HCT116 (cell line): ENCODE measurements at regions not wholly inside any gene's neighbourhood (a gene's known extent, or its start where the extent isn't known, plus 50 kb on each side); places are given as distances from the start of the nearest gene placed in this dataset.

Source experiments
- ATAC-seq: fragments of 200-7000 bp; cut with Tn5 transposase; 2 replicates; pipeline ENCODE4 v1.9.1; 2020; ENCODE audit warnings: mild to moderate bottlenecking, moderate library complexity
- BruUV-seq: library from RNA; stranded (reverse); fragments of 400-500 nt; replicated peaks from 2 replicates; lab custom pipeline; 2021; lab: Mats Ljungman, UMichigan
- CTCF ChIA-PET: fragments of 300-600 bp; sonication (Branson Sonifier 250); formaldehyde crosslinking; loops from one replicate; lab custom pipeline; 2021; ENCODE audit warnings: antibody characterized with exemption; lab: Charles Lee
- POLR2A ChIA-PET: fragments of 300-600, 350-600 bp; sonication (Branson Sonifier 250); formaldehyde crosslinking; loops from one replicate; lab custom pipeline; 2021; ENCODE audit warnings: antibody characterized with exemption; lab: Charles Lee
- RAD21 ChIA-PET, 2 experiments: fragments of 300-600 bp; sonication (Branson Sonifier 250); formaldehyde crosslinking; loops; one replicate each; lab custom pipeline; 2023; ENCODE audit warnings: low total read pairs in 2 of 2; ENCODE audit not compliant: uncharacterized antibody in 2 of 2, unreplicated experiment in 2 of 2, low non-redundant PET in 1 of 2; lab: Charles Lee
- DNase-seq: peaks from one replicate; pipeline ENCODE4 v3.0.0-alpha.2; 2010; ENCODE audit warnings: low read depth, low spot score
- H2AFZ ChIP-seq: fragments of 200-600 bp; shearing (Covaris generic), sonication (generic); 2 replicates; pipeline ENCODE4 v1.6.1; 2017; ENCODE audit warnings: low read depth, mixed run types, mixed read lengths, antibody characterized with exemption, low read length; ENCODE audit not compliant: poor library complexity, severe bottlenecking
- H3K27ac ChIP-seq: 2 replicates; pipeline ENCODE4 v1.5.1; 2012; ENCODE audit warnings: low read depth, low read length
- H3K27me3 ChIP-seq: fragments of 200-600 bp; sonication (generic); 2 replicates; pipeline ENCODE4 v1.6.1; 2016; ENCODE audit warnings: mixed run types, low read length, mixed read lengths; ENCODE audit not compliant: insufficient read depth
- H3K36me3 ChIP-seq, 2 experiments: fragments of 200-500 bp in 1 of 2; fragments of 200-600 bp in 1 of 2; sonication (Bioruptor generic) in 1 of 2; sonication (generic) in 1 of 2; 2 replicates each; pipeline versions ENCODE4 v1.5.1 to v1.6.1; 2014 to 2016; ENCODE audit warnings: low read length in 2 of 2, inconsistent platforms in 1 of 2, mixed read lengths in 1 of 2, mixed run types in 1 of 2; ENCODE audit not compliant: insufficient read depth in 2 of 2, control insufficient read depth in 1 of 2
- H3K4me1 ChIP-seq, 2 experiments: fragments of 200-600 bp in 1 of 2; sonication (generic) in 1 of 2; 2 replicates each; pipeline versions ENCODE4 v1.5.1 to v1.6.1; 2012 to 2017; ENCODE audit warnings: low read length in 2 of 2, inconsistent platforms in 1 of 2, mild to moderate bottlenecking in 1 of 2, mixed read lengths in 1 of 2, mixed run types in 1 of 2, moderate library complexity in 1 of 2; ENCODE audit not compliant: insufficient read depth in 2 of 2, control insufficient read depth in 1 of 2
- H3K4me2 ChIP-seq: fragments of 200-600 bp; sonication (generic); 2 replicates; pipeline ENCODE4 v1.6.1; 2017; ENCODE audit warnings: mixed run types, low read length, mixed read lengths
- H3K4me3 ChIP-seq, 2 experiments: fragments of 200-600 bp in 1 of 2; sonication (generic) in 1 of 2; replicated peaks in 1 of 2; 2 replicates each; pipeline ENCODE4 v1.5.1; 2011 to 2016; ENCODE audit warnings: low read length in 2 of 2, control low read depth in 1 of 2, low read depth in 1 of 2, mild to moderate bottlenecking in 1 of 2, mixed read lengths in 1 of 2, mixed run types in 1 of 2
- H3K79me2 ChIP-seq: fragments of 200-600 bp; sonication (generic); 2 replicates; pipeline ENCODE4 v1.6.1; 2017; ENCODE audit warnings: mild to moderate bottlenecking, mixed run types, low read length, moderate library complexity, mixed read lengths; ENCODE audit not compliant: insufficient read depth
- H3K9ac ChIP-seq: fragments of 200-600 bp; sonication (generic); 2 replicates; pipeline ENCODE4 v1.6.1; 2016; ENCODE audit warnings: low read length, mixed read lengths
- H3K9me2 ChIP-seq: fragments of 200-600 bp; sonication (generic), shearing (Covaris generic); 2 replicates; pipeline ENCODE4 v1.6.1; 2017; ENCODE audit warnings: mixed run types, mild to moderate bottlenecking, moderate library complexity; ENCODE audit not compliant: insufficient read depth
- H3K9me3 ChIP-seq, 2 experiments: fragments of 200-500 bp in 1 of 2; fragments of 200-600 bp in 1 of 2; sonication (Bioruptor generic) in 1 of 2; sonication (generic) in 1 of 2; 2 replicates each; pipeline ENCODE4 v1.6.1; 2014 to 2017; ENCODE audit warnings: low read length in 2 of 2, mixed read lengths in 2 of 2, inconsistent platforms in 1 of 2, low read depth in 1 of 2, mild to moderate bottlenecking in 1 of 2, mixed run types in 1 of 2, moderate library complexity in 1 of 2; ENCODE audit not compliant: control insufficient read depth in 1 of 2, insufficient read depth in 1 of 2
- H4K20me1 ChIP-seq: fragments of 200-600 bp; sonication (generic), shearing (Covaris generic); 2 replicates; pipeline ENCODE4 v1.6.1; 2017; ENCODE audit warnings: mixed run types, mild to moderate bottlenecking, moderate library complexity; ENCODE audit not compliant: insufficient read depth
- ELF1 ChIP-seq: IDR thresholded peaks from 2 replicates; pipeline ENCODE4 v1.6.1; 2012; ENCODE audit warnings: low read depth, borderline replicate concordance
- EZH2 ChIP-seq: fragments of 200-600 bp; sonication (generic); IDR thresholded peaks from 2 replicates; pipeline ENCODE4 v1.6.1; 2017; ENCODE audit warnings: antibody characterized with exemption, mixed run types
- JUND ChIP-seq: IDR thresholded peaks from 2 replicates; pipeline ENCODE4 v1.6.1; 2012
- POLR2AphosphoS5 ChIP-seq: IDR thresholded peaks from 2 replicates; pipeline ENCODE4 v1.6.1; 2011; ENCODE audit warnings: mild to moderate bottlenecking, low read depth, low read length, moderate library complexity
- SIN3A ChIP-seq: IDR thresholded peaks from 2 replicates; pipeline ENCODE4 v1.6.1; 2012; ENCODE audit warnings: low read depth
- YY1 ChIP-seq: IDR thresholded peaks from 2 replicates; pipeline ENCODE4 v1.6.1; 2011; ENCODE audit warnings: low read length, low read depth, moderate library complexity, mild to moderate bottlenecking; ENCODE audit not compliant: insufficient replicate concordance; ENCODE audit errors: extremely low read depth
- ZNF274 ChIP-seq: fragments of 200-500 bp; sonication (Bioruptor generic); IDR thresholded peaks from 2 replicates; pipeline ENCODE4 v1.6.1; 2014; ENCODE audit warnings: mild to moderate bottlenecking, low read depth, low read length, inconsistent platforms
- intact Hi-C: fragments of 100-400 bp; cut with micrococcal nuclease; formaldehyde crosslinking; loops from 2 replicates; pipeline ENCODE4 v1.10.0; 2022

DNA sequence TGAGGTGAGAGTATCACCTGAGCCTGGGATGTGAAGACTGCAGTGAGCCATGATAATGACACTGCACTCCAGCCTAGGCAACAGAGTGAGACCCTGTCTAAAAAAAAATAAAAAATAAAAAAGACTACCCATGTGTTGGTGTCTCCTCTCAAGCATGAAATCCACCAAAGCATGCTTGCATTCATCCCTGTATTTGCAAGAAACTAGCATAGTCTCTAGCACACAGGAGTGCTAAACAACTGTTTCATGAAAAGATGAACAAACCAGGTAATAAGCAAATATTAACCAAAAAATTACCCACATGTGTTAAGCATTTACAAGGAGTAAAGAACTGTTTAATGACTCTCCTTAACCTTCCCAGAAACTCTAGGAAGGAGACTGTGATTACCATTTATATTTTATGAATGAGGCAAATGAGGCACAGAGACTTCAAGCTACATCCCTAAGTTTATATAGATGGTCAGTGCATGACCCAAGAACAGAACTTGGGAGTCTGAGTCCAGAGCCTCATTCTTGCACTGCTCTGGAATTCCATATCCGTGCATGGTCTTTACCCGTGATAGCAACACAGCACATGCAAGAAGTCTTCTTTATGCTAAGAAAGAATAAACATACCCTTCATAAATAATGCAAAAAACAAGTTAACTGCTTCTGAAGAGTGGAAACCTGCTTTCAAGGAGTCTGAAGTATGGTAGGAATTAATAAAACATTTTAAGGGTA is 186.1 kb upstream of the STS start:
- no TSS peak for BruUV-seq
- RAD21 ChIA-PET, result no interaction called here
- Histone ChIP-seq H3K9ac (no peak overlapping the region), H3K9me3 (no peaks in the 10 kb centered on the region), H3K4me2 (no peak overlapping the region), H3K4me1 (no peaks in the 10 kb centered on the region), H3K27ac (no peak overlapping the region), H3K36me3 (no peaks in the 10 kb centered on the region), H3K27me3 (no peaks in the 10 kb centered on the region), H3K9me2 (no peaks in the 10 kb centered on the region), H3K79me2 (no peaks in the 10 kb centered on the region), H2AFZ (no peak overlapping the region), H3K4me3 (no peak overlapping the region), H4K20me1 (no peaks in the 10 kb centered on the region)
- DNase-seq (no peak), ATAC-seq (no peak)
- POLR2A ChIA-PET, result no interaction called here
- CTCF ChIA-PET, result no interaction called here
- intact Hi-C loops, result no loop called here
- TF ChIP-seq SIN3A, result no peak
- TF ChIP-seq YY1, result no peak
- TF ChIP-seq ELF1, result no peak
- TF ChIP-seq EZH2, result no peak
- no peak for TF ChIP-seq POLR2AphosphoS5
- no peak for TF ChIP-seq JUND

DNA sequence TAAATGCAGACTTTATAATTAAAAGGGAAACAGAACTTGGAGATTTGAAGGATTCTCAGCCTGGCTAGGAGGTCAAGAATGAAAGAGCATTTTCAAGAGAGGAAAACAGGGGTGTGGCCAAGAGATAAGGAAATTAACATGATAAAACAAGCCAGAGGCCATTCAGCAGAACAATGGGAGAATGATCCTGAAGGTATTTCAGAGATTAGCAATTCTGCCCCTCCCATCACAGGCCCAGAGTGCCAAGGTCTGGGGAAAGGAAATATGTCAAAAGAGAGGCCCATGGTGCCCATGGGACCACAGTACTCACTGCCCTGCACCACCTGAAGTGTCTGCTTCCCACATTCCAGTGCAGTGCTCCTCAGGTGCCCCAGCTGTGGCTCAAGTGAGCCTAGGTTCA is 188.5 kb upstream of the STS start:
- no peak overlapping the region for H3K4me2 ChIP-seq
- H4K20me1 ChIP-seq, result no peaks in the 10 kb centered on the region
- H3K36me3 ChIP-seq, result no peaks in the 10 kb centered on the region
- ChIA-PET RAD21 (no interaction called here), POLR2A (no interaction called here), CTCF (no interaction called here)
- no peak overlapping the region for H2AFZ ChIP-seq
- ATAC-seq, result no peak
- H3K9me2 ChIP-seq, result no peaks in the 10 kb centered on the region
- intact Hi-C loops, result no loop called here
- H3K9ac ChIP-seq, result no peak overlapping the region
- no peak overlapping the region for H3K4me3 ChIP-seq
- H3K9me3 ChIP-seq, result no peaks in the 10 kb centered on the region
- no peak overlapping the region for H3K27ac ChIP-seq
- DNase-seq, result no peak
- H3K27me3 ChIP-seq, result no peaks in the 10 kb centered on the region
- TF ChIP-seq ZNF274, result no peak
- no peaks in the 10 kb centered on the region for H3K79me2 ChIP-seq
- BruUV-seq, result no TSS peak
- H3K4me1 ChIP-seq, result no peaks in the 10 kb centered on the region
